K562 (cell line): ENCODE measurements at regions not wholly inside any gene's neighbourhood (a gene's known extent, or its start where the extent isn't known, plus 50 kb on each side); places are given as distances from the start of the nearest gene placed in this dataset.

ENCODE experiments used
- ATAC-seq: fragments of 200-7000 bp; cut with Tn5 transposase; 3 replicates; pipeline ENCODE4 v1.9.1; 2020; ENCODE audit warnings: moderate library complexity
- BruUV-seq: library from RNA; stranded (reverse); fragments of 400-500 nt; replicated peaks from 2 replicates; lab custom pipeline; 2021; lab: Mats Ljungman, UMichigan
- CTCF ChIA-PET: fragments of 300-600 bp; formaldehyde crosslinking; extraction: SDS; loops from one replicate; lab custom pipeline; 2021; ENCODE audit warnings: low intra/inter-chr PET ratio; lab: Yijun Ruan, JAX
- POLR2A ChIA-PET: fragments of 300-600, 350-650 bp; sonication (Branson Sonifier 250); formaldehyde crosslinking; extraction: SDS; loops from one replicate; lab custom pipeline; 2021; ENCODE audit warnings: antibody characterized with exemption, inconsistent platforms; lab: Yijun Ruan, JAX
- DNase-seq, 4 experiments: peaks; one replicate each; pipeline versions ENCODE4 v3.0.0 to v3.0.0-alpha.2; 2011 to 2018; ENCODE audit warnings: low spot score in 3 of 4, mixed read lengths in 3 of 4; ENCODE audit errors: extremely low read depth in 1 of 4
- FAIRE-seq: peaks from 2 replicates; lab custom pipeline; 2011; peaks lifted over from hg19 to GRCh38; lab: Jason Lieb, UNC
- H2AFZ ChIP-seq: 2 replicates; pipeline ENCODE4 v1.6.0; 2011; ENCODE audit warnings: low read depth, low read length, control low read depth, inconsistent platforms
- H3K27ac ChIP-seq: fragments of 200-600 bp; 3 replicates; pipeline ENCODE4 v1.8.0; 2011; ENCODE audit warnings: low read depth, mild to moderate bottlenecking, control low read depth, inconsistent platforms, low read length, moderate library complexity, mixed read lengths; ENCODE audit errors: extremely low read depth
- H3K27me3 ChIP-seq, 2 experiments: fragments of 300-600 bp in 1 of 2; 2 replicates in 1 of 2; 3 replicates in 1 of 2; pipeline versions ENCODE4 v1.6.0 to v1.8.0; 2011; ENCODE audit warnings: inconsistent platforms in 2 of 2, low read length in 2 of 2, mild to moderate bottlenecking in 1 of 2, mixed read lengths in 1 of 2, moderate library complexity in 1 of 2; ENCODE audit not compliant: control insufficient read depth in 2 of 2, insufficient read depth in 2 of 2
- H3K36me3 ChIP-seq: fragments of 300-600 bp; 3 replicates; pipeline ENCODE4 v1.8.0; 2011; ENCODE audit warnings: mild to moderate bottlenecking, low read length, inconsistent platforms; ENCODE audit not compliant: control insufficient read depth, insufficient read depth
- H3K4me1 ChIP-seq, 2 experiments: fragments of 200-600 bp in 1 of 2; replicated peaks in 1 of 2; 2 replicates in 1 of 2; 3 replicates in 1 of 2; pipeline versions ENCODE4 v1.5.1 to v1.8.0; 2011; ENCODE audit warnings: inconsistent platforms in 2 of 2, low read length in 2 of 2, mild to moderate bottlenecking in 1 of 2, mixed read lengths in 1 of 2, moderate library complexity in 1 of 2; ENCODE audit not compliant: control insufficient read depth in 2 of 2, insufficient read depth in 2 of 2
- H3K4me2 ChIP-seq: 2 replicates; pipeline ENCODE4 v1.6.1; 2011; ENCODE audit warnings: low read length, control low read depth, inconsistent platforms, mixed read lengths; ENCODE audit not compliant: insufficient read depth
- H3K4me3 ChIP-seq: fragments of 200-600 bp; sonication (generic), shearing (Covaris generic); 2 replicates; pipeline ENCODE4 v1.5.1; 2016; ENCODE audit warnings: control low read depth, inconsistent platforms
- H3K79me2 ChIP-seq: fragments of 200-600 bp; 3 replicates; pipeline ENCODE4 v1.8.0; 2011; ENCODE audit warnings: low read length, inconsistent platforms; ENCODE audit not compliant: control insufficient read depth, insufficient read depth
- H3K9ac ChIP-seq, 2 experiments: 2 replicates each; pipeline versions ENCODE4 v1.6.0 to v1.6.1; 2011; ENCODE audit warnings: low read depth in 2 of 2, low read length in 2 of 2, control low read depth in 1 of 2, inconsistent platforms in 1 of 2, mild to moderate bottlenecking in 1 of 2, mixed read lengths in 1 of 2; ENCODE audit not compliant: insufficient read depth in 1 of 2
- H3K9me1 ChIP-seq: one replicate; pipeline ENCODE4 v1.6.0; 2011; ENCODE audit warnings: inconsistent platforms, mild to moderate bottlenecking, low read length, moderate library complexity; ENCODE audit not compliant: control insufficient read depth, insufficient read depth
- H3K9me3 ChIP-seq: replicated peaks from 2 replicates; pipeline ENCODE4 v1.5.1; 2011; ENCODE audit warnings: low read depth, low read length, inconsistent platforms; ENCODE audit not compliant: control insufficient read depth, insufficient read depth
- H4K20me1 ChIP-seq: replicated peaks from 2 replicates; pipeline ENCODE4 v1.6.1; 2011; ENCODE audit warnings: low read length, inconsistent platforms, mixed read lengths; ENCODE audit not compliant: control insufficient read depth, insufficient read depth
- CHCHD3 ChIP-seq: fragments of 250-450 bp; sonication (Bioruptor Pico); IDR thresholded peaks from 2 replicates; pipeline ENCODE4 v2.1.2; 2022; ENCODE audit warnings: mild to moderate bottlenecking
- HLTF ChIP-seq: fragments of 450-650 bp; IDR thresholded peaks from 2 replicates; pipeline ENCODE4 v1.6.1; 2016
- HNRNPH1 ChIP-seq: fragments of 200-400 bp; formaldehyde crosslinking; optimal IDR thresholded peaks from 2 replicates; pipeline ENCODE3; 2017; ENCODE audit warnings: low read depth, mild to moderate bottlenecking, low read length, moderate library complexity
- MTF1 ChIP-seq: fragments of 250-450 bp; sonication (Bioruptor Pico); IDR thresholded peaks from 2 replicates; pipeline ENCODE4 v1.9.0; 2021; ENCODE audit warnings: moderate library complexity, mild to moderate bottlenecking, inconsistent platforms, borderline replicate concordance
- OTX1 ChIP-seq: fragments of 450-650 bp; formaldehyde crosslinking; IDR thresholded peaks from 2 replicates; pipeline ENCODE4 v1.4.0; 2022; ENCODE audit warnings: mild to moderate bottlenecking
- POLR2H ChIP-seq: IDR thresholded peaks from 2 replicates; pipeline ENCODE4 v1.6.1; 2016; ENCODE audit warnings: missing genetic modification characterization, low read depth, mild to moderate bottlenecking, control low read depth, missing compliant biosample characterization, moderate library complexity
- SMARCB1 ChIP-seq: IDR thresholded peaks from 2 replicates; pipeline ENCODE4 v1.6.1; 2011; ENCODE audit warnings: improper control_type of control experiment, low read depth; ENCODE audit not compliant: insufficient read length
- TBL1XR1 ChIP-seq, 2 experiments: IDR thresholded peaks; 2 replicates each; pipeline ENCODE4 v1.6.1; 2012; ENCODE audit warnings: improper control_type of control experiment in 2 of 2, low read length in 2 of 2, mild to moderate bottlenecking in 1 of 2
- ZEB2 ChIP-seq: fragments of 450-650 bp; IDR thresholded peaks from 2 replicates; pipeline ENCODE4 v1.6.1; 2016
- ZNF561 ChIP-seq: fragments of 450-650 bp; formaldehyde crosslinking; conservative IDR thresholded peaks from 2 replicates; pipeline ENCODE4 v1.4.0; 2020; ENCODE audit warnings: mild to moderate bottlenecking, moderate library complexity
- ZNF696 ChIP-seq: fragments of 250-450 bp; sonication (Bioruptor Pico); conservative IDR thresholded peaks from 2 replicates; pipeline ENCODE4 v1.4.0; 2020; ENCODE audit warnings: mild to moderate bottlenecking, moderate library complexity
- ZNF707 ChIP-seq: fragments of 250-450 bp; sonication (Bioruptor Pico); conservative IDR thresholded peaks from 2 replicates; pipeline ENCODE4 v1.8.0; 2022; ENCODE audit warnings: inconsistent platforms, mild to moderate bottlenecking, moderate library complexity
- WGBS: fragments of 100-300 bp; shearing (Covaris generic); methylation state at CpG from one replicate; pipeline ENCODE4 v1.1.6; 2016; ENCODE audit warnings: low coverage, mixed read lengths; ENCODE audit not compliant: insufficient coverage; ENCODE audit errors: missing lambda C conversion rate; 5-methylcytosine and 5-hydroxymethylcytosine counted together
- in situ Hi-C: fragments of 300-500 bp; cut with MboI; formaldehyde crosslinking; loops from 4 replicates; pipeline ENCODE4 v1.15.0; 2018; ENCODE audit warnings: inconsistent platforms, mixed read lengths
- intact Hi-C: fragments of 100-400 bp; cut with micrococcal nuclease; formaldehyde crosslinking; loops from 2 replicates; pipeline ENCODE4 v1.14.2; 2022
- TF ChIP-seq, protein P1 (sequence below): fragments of 250-450 bp; sonication (Bioruptor Pico); IDR thresholded peaks from 2 replicates; pipeline ENCODE4 v1.4.0; 2020; ENCODE audit warnings: mild to moderate bottlenecking, moderate library complexity

DNA sequence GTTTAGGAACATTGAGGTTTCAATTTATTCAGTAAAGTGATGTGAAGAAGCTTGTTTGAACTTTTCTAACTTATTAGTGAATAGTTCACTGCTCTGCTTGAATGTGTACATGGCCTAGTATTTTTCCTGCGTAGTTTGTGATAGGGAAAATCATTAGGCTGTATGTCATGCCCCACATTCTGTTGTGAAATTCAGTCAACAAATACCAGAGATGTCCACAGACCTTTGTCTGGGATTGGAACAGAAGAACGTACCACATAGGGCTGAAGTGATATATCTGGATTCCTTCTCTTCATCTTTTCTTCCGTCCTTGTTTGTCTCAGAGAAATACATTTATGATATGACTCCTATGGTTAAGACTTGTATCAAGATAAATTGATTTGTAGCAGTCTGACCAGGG, 88.8 kb upstream of the PLS3 start:
- no peaks in the 10 kb centered on the region for H3K9me3 ChIP-seq
- no peaks in the 10 kb centered on the region for H3K4me1 ChIP-seq
- H4K20me1 ChIP-seq, result no peaks in the 10 kb centered on the region
- H3K4me3 ChIP-seq, result no peak overlapping the region
- CTCF ChIA-PET, result no interaction called here
- H3K9me1 ChIP-seq, result no peaks in the 10 kb centered on the region
- no TSS peak for BruUV-seq
- no peak for DNase-seq
- no peak for FAIRE-seq
- WGBS, result 0% methylated on average over 3 of the region's 3 CpGs
- no peak overlapping the region for H3K4me2 ChIP-seq
- H3K36me3 ChIP-seq, result no peaks in the 10 kb centered on the region
- H2AFZ ChIP-seq, result no peak overlapping the region
- in situ Hi-C loops, result no loop called here
- H3K9ac ChIP-seq, result no peak overlapping the region
- H3K27ac ChIP-seq, result no peak overlapping the region
- no peaks in the 10 kb centered on the region for H3K79me2 ChIP-seq
- intact Hi-C loops, result no loop called here
- TF ChIP-seq CHCHD3 (CRISPR knock-in tag) (no peak), SMARCB1 (no peak), ZNF707 (no peak), MTF1 (CRISPR knock-in tag) (no peak), ZEB2 (no peak), TBL1XR1 (IDR thresholded peaks at IDR 0.05; ENCODE audit: low read length in 2 of 2) (no peak), ZNF696 (CRISPR knock-in tag) (no peak), POLR2H (tag) (no peak), OTX1 (CRISPR knock-in tag) (no peak), ZNF561 (CRISPR knock-in tag) (no peak), HLTF (no peak), HNRNPH1 (no peak)
- TF ChIP-seq, protein P1, sequence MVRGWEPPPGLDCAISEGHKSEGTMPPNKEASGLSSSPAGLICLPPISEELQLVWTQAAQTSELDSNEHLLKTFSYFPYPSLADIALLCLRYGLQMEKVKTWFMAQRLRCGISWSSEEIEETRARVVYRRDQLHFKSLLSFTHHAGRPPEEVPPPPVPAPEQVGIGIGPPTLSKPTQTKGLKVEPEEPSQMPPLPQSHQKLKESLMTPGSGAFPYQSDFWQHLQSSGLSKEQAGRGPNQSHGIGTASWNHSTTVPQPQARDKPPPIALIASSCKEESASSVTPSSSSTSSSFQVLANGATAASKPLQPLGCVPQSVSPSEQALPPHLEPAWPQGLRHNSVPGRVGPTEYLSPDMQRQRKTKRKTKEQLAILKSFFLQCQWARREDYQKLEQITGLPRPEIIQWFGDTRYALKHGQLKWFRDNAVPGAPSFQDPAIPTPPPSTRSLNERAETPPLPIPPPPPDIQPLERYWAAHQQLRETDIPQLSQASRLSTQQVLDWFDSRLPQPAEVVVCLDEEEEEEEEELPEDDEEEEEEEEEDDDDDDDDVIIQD (CRISPR knock-in tag), result no peak
- ATAC-seq, result no peak
- POLR2A ChIA-PET, result no interaction called here
- H3K27me3 ChIP-seq, result no peaks in the 10 kb centered on the region
